ENCODE measurements at regions not wholly inside any gene's neighbourhood (a gene's known extent, or its start where the extent isn't known, plus 50 kb on each side); places are given as distances from the start of the nearest gene placed in this dataset.

GRCh38 chr13:99626461-99627082 is 125.3 kb downstream of the TM9SF2 start:
- H3K4me3 ChIP-seq (ENCODE audit: low read depth, low read length), result no peak overlapping the region
- TF ChIP-seq, protein P1, sequence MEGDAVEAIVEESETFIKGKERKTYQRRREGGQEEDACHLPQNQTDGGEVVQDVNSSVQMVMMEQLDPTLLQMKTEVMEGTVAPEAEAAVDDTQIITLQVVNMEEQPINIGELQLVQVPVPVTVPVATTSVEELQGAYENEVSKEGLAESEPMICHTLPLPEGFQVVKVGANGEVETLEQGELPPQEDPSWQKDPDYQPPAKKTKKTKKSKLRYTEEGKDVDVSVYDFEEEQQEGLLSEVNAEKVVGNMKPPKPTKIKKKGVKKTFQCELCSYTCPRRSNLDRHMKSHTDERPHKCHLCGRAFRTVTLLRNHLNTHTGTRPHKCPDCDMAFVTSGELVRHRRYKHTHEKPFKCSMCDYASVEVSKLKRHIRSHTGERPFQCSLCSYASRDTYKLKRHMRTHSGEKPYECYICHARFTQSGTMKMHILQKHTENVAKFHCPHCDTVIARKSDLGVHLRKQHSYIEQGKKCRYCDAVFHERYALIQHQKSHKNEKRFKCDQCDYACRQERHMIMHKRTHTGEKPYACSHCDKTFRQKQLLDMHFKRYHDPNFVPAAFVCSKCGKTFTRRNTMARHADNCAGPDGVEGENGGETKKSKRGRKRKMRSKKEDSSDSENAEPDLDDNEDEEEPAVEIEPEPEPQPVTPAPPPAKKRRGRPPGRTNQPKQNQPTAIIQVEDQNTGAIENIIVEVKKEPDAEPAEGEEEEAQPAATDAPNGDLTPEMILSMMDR (IDR thresholded peaks at IDR 0.05; ENCODE audit: low read depth, low read length, missing control alignments), result no peak
- no peak for DNase-seq (ENCODE audit: low read depth)

DNA sequence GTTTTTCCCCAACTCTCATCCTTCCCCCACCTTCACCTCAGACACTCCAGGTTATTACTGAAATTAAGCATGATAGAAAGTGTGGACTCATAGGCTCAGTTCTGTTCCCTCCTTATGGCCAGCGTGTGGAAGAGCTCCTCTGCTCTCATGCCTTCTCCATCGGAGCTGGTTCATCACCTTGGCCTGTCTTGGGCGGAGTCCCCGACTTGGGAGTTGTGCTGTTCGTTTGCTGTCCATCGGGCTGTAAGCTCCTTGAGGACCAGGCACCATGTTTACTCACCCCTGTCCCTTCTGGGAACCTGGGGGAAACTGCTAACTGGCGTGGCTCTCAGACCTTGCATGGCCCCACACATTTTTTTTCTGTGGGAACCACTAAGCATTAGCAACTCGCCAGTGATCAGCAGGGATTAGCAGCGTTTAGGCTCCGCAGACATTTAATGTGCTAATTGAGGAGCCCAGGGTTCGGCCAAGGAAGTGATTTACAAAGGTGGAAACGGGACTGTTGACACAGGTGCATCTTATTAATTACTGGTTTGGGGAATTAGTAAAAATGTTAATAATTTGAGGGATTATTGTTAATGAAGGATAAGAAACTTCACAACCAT is 123.8 kb downstream of the TM9SF2 start:
- TF ChIP-seq, protein P1 (IDR thresholded peaks at IDR 0.05; ENCODE audit: low read depth, low read length, missing control alignments), result no peak
- no peak for DNase-seq (ENCODE audit: low read depth)
- H3K4me3 ChIP-seq (ENCODE audit: low read depth, low read length), result no peak overlapping the region

- H3K4me3 ChIP-seq (ENCODE audit: low read depth, low read length), result no peak overlapping the region
- no peak for DNase-seq (ENCODE audit: low read depth)
- TF ChIP-seq, protein P1 (IDR thresholded peaks at IDR 0.05; ENCODE audit: low read depth, low read length, missing control alignments), result no peak
Measured at GRCh38 chr13:99620806-99621205, 119.5 kb downstream of the TM9SF2 start.

- no peak overlapping the region for H3K4me3 ChIP-seq (ENCODE audit: low read depth, low read length)
- TF ChIP-seq, protein P1 (IDR thresholded peaks at IDR 0.05; ENCODE audit: low read depth, low read length, missing control alignments), result no peak
- DNase-seq (ENCODE audit: low read depth), result no peak
Measured at GRCh38 chr13:99619207-99619606, 117.9 kb downstream of the TM9SF2 start.

DNA sequence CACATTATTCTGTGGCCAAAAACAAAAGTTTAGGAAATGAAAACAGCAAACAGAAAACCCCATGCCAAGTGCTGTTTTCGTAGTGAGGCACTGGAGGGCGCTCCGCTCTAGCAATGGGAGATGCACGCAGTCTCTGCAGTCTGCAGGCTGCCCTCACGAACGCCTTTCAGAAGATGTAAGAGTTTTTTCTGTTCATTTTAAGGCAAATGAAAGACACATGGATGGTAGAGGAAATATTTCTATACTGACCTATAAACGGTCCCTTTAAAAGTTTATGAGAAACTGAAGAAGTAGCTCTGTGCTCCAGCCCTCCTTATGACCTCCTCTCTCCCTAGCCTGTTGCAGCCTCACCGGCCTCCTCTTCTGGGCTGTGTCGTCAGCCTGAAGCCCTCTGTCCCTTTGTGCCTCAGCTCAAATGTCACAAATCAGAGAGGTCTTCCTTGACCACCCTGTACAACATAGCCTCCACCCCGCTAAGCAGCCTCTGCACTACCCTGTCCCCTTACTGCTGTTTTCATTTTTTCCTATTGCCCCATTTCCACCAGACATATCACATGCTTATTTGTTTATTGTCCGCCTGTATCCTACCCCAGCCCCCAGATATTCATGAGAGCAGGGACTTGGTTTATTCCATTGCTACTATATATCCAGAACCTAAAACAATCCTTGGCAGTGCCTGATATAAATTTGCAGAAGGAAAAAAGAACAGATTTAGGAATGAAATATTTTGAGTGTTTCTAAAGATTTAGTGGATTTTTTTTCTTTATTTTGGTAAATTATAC is 116.4 kb downstream of the TM9SF2 start:
- TF ChIP-seq, protein P1 (IDR thresholded peaks at IDR 0.05; ENCODE audit: low read depth, low read length, missing control alignments), result peak; percentile 85
- no peak for DNase-seq (ENCODE audit: low read depth)
- no peak overlapping the region for H3K4me3 ChIP-seq (ENCODE audit: low read depth, low read length)

DNA sequence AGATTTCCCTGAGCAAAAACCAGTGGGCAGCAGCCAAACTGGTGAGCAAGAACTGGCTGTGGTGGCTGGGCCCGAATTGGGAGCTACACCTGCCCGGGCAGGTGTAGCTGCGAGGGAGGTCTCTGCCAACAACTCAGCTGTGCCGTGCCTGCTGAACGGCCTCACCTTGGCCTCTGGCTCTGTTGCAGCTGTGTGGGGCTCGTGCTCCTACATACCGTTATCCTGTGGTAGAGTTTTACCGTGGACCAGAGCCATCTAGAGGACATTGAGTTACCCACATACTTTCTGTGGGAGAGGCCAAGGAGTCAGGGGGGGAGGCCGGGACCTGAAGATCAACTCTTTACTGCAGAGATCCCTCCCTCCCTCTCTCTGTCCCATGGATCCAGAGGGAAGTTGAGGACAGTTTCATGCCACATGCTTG is 113.2 kb downstream of the TM9SF2 start:
- TF ChIP-seq, protein P1 (IDR thresholded peaks at IDR 0.05; ENCODE audit: low read depth, low read length, missing control alignments), result peak; percentile 46
- DNase-seq (ENCODE audit: low read depth), result no peak

More for the DNA sequence above, 113.2 kb downstream of the TM9SF2 start:
- no peak overlapping the region for H3K4me3 ChIP-seq (ENCODE audit: low read depth, low read length)
